DND-41 (cell line): ENCODE measurements at regions not wholly inside any gene's neighbourhood (a gene's known extent, or its start where the extent isn't known, plus 50 kb on each side); places are given as distances from the start of the nearest gene placed in this dataset.

ENCODE experiments used
- EZH2 ChIP-seq: IDR thresholded peaks from 3 replicates; pipeline ENCODE4 v1.6.1; 2012; ENCODE audit warnings: borderline replicate concordance, low read depth, mild to moderate bottlenecking, moderate library complexity, low read length, inconsistent platforms; ENCODE audit not compliant: severe bottlenecking
- TF ChIP-seq, protein P1 (sequence below): IDR thresholded peaks from 2 replicates; pipeline ENCODE4 v1.5.1; 2012; ENCODE audit warnings: borderline replicate concordance, low read length, moderate library complexity, mild to moderate bottlenecking; ENCODE audit not compliant: poor library complexity, severe bottlenecking; ENCODE audit errors: extremely low read depth

DNA sequence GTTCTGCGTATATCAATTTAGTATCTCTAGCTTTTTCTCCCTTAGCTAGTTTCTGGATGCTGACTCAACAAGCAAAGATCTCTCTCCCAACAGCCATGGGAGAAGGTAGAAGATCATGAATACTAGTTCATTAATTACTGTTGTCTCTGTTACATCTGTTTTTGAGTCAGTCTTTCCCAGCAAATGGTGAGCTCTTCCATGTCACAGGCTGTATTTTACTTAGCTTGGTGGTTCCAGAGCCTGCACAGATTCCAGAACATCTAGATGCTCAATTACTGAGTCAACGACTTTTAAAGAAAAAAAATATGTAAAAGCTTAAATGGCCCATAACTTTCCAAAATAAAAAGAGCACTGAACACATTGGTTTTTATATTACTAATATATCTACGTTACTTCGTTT lies 307.2 kb downstream of the NSG2 start:
- TF ChIP-seq, protein P1, sequence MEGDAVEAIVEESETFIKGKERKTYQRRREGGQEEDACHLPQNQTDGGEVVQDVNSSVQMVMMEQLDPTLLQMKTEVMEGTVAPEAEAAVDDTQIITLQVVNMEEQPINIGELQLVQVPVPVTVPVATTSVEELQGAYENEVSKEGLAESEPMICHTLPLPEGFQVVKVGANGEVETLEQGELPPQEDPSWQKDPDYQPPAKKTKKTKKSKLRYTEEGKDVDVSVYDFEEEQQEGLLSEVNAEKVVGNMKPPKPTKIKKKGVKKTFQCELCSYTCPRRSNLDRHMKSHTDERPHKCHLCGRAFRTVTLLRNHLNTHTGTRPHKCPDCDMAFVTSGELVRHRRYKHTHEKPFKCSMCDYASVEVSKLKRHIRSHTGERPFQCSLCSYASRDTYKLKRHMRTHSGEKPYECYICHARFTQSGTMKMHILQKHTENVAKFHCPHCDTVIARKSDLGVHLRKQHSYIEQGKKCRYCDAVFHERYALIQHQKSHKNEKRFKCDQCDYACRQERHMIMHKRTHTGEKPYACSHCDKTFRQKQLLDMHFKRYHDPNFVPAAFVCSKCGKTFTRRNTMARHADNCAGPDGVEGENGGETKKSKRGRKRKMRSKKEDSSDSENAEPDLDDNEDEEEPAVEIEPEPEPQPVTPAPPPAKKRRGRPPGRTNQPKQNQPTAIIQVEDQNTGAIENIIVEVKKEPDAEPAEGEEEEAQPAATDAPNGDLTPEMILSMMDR, result no peak
- TF ChIP-seq EZH2, result no peak
